GM12878 (cell line): ENCODE measurements at regions not wholly inside any gene's neighbourhood (a gene's known extent, or its start where the extent isn't known, plus 50 kb on each side); places are given as distances from the start of the nearest gene placed in this dataset.

ENCODE experiments used
- ATAC-seq: fragments of 200-7000 bp; cut with Tn5 transposase; 3 replicates; pipeline ENCODE4 v1.9.1; 2020; ENCODE audit warnings: mild to moderate bottlenecking, moderate library complexity
- BruUV-seq: library from RNA; stranded (reverse); fragments of 400-500 nt; replicated peaks from 2 replicates; lab custom pipeline; 2021; lab: Mats Ljungman, UMichigan
- CTCF ChIA-PET: fragments of 300-600 bp; sonication (Branson Sonifier 250); formaldehyde crosslinking; extraction: SDS; loops from one replicate; lab custom pipeline; 2021; ENCODE audit warnings: inconsistent platforms; lab: Yijun Ruan, JAX
- POLR2A ChIA-PET: fragments of 350-600 bp; formaldehyde crosslinking; extraction: SDS; loops from one replicate; lab custom pipeline; 2021; ENCODE audit warnings: inconsistent platforms; lab: Charles Lee
- RAD21 ChIA-PET: fragments of 300-600 bp; sonication (Branson Sonifier 250); formaldehyde crosslinking; loops from one replicate; lab custom pipeline; 2023; ENCODE audit warnings: antibody characterized with exemption; ENCODE audit not compliant: unreplicated experiment; lab: Charles Lee
- SMC1A ChIA-PET: fragments of 300-600 bp; sonication (Branson Sonifier 250); formaldehyde crosslinking; loops from one replicate; lab custom pipeline; 2023; ENCODE audit not compliant: unreplicated experiment, uncharacterized antibody; lab: Charles Lee
- DNase-seq: peaks from one replicate; pipeline ENCODE4 v3.0.0-alpha.2; 2011; ENCODE audit warnings: low read depth, low spot score
- FAIRE-seq: peaks from 3 replicates; lab custom pipeline; 2011; peaks lifted over from hg19 to GRCh38; lab: Jason Lieb, UNC
- H2AFZ ChIP-seq: 2 replicates; pipeline ENCODE4 v1.6.0; 2011; ENCODE audit warnings: low read depth, low read length, control low read depth; ENCODE audit not compliant: control insufficient read depth
- H3K27ac ChIP-seq: 2 replicates; pipeline ENCODE4 v1.5.1; 2011; ENCODE audit warnings: control low read depth; ENCODE audit not compliant: control insufficient read depth, insufficient read depth
- H3K27me3 ChIP-seq, 2 experiments: replicated peaks in 1 of 2; 2 replicates each; pipeline versions ENCODE4 v1.6.0 to v1.6.1; 2011; ENCODE audit warnings: low read length in 1 of 2; ENCODE audit not compliant: control insufficient read depth in 2 of 2, insufficient read depth in 2 of 2
- H3K36me3 ChIP-seq, 2 experiments: 2 replicates each; pipeline ENCODE4 v1.5.1; 2011; ENCODE audit warnings: low read length in 1 of 2; ENCODE audit not compliant: control insufficient read depth in 2 of 2, insufficient read depth in 2 of 2
- H3K4me1 ChIP-seq: 2 replicates; pipeline ENCODE4 v1.6.1; 2011; ENCODE audit warnings: mild to moderate bottlenecking, low read length, moderate library complexity, mixed read lengths; ENCODE audit not compliant: control insufficient read depth, insufficient read depth
- H3K4me2 ChIP-seq: 2 replicates; pipeline ENCODE4 v1.6.0; 2011; ENCODE audit warnings: control low read depth; ENCODE audit not compliant: control insufficient read depth, insufficient read depth
- H3K4me3 ChIP-seq: fragments of 200-600 bp; sonication (generic); 2 replicates; pipeline ENCODE4 v1.5.1; 2016
- H3K79me2 ChIP-seq: 2 replicates; pipeline ENCODE4 v1.6.0; 2011; ENCODE audit warnings: low read length; ENCODE audit not compliant: control insufficient read depth, insufficient read depth
- H3K9ac ChIP-seq: 2 replicates; pipeline ENCODE4 v1.8.0; 2011; ENCODE audit warnings: low read length, control low read depth, mixed read lengths; ENCODE audit not compliant: control insufficient read depth, insufficient read depth
- H3K9me3 ChIP-seq: replicated peaks from 3 replicates; pipeline ENCODE4 v1.5.1; 2011; ENCODE audit warnings: mild to moderate bottlenecking, low read length; ENCODE audit not compliant: control insufficient read depth, insufficient read depth
- H4K20me1 ChIP-seq: 2 replicates; pipeline ENCODE4 v1.6.0; 2011; ENCODE audit not compliant: control insufficient read depth, insufficient read depth
- ASH2L ChIP-seq: fragments of 300-600, 200-600 bp; sonication (generic); IDR thresholded peaks from 2 replicates; pipeline ENCODE4 v1.6.1; 2017; ENCODE audit warnings: low read depth, mild to moderate bottlenecking, borderline replicate concordance
- CBX5 ChIP-seq: sonication (generic); IDR thresholded peaks from 2 replicates; pipeline ENCODE4 v1.6.1; 2016; ENCODE audit warnings: low read depth, moderate library complexity, mild to moderate bottlenecking, inconsistent platforms
- HDAC2 ChIP-seq: fragments of 200-600 bp; sonication (generic); IDR thresholded peaks from 2 replicates; pipeline ENCODE4 v1.6.1; 2017
- IKZF1 ChIP-seq: fragments of 450-650 bp; conservative IDR thresholded peaks from 2 replicates; pipeline ENCODE4 v1.6.1; 2017; ENCODE audit warnings: antibody characterized with exemption, mild to moderate bottlenecking
- MAX ChIP-seq: IDR thresholded peaks from 2 replicates; pipeline ENCODE4 v1.6.1; 2012; ENCODE audit warnings: low read depth, low read length, improper control_type of control experiment
- MTA3 ChIP-seq: IDR thresholded peaks from 2 replicates; pipeline ENCODE4 v1.6.1; 2012; ENCODE audit warnings: low read length, inconsistent platforms, borderline replicate concordance
- POLR2AphosphoS5 ChIP-seq: IDR thresholded peaks from 2 replicates; pipeline ENCODE4 v1.6.1; 2011; ENCODE audit warnings: mild to moderate bottlenecking, low read length, inconsistent platforms
- TBL1XR1 ChIP-seq: IDR thresholded peaks from 2 replicates; pipeline ENCODE4 v1.6.1; 2012; ENCODE audit warnings: low read depth, low read length, improper control_type of control experiment
- ZBED1 ChIP-seq: IDR thresholded peaks from 2 replicates; pipeline ENCODE4 v1.6.1; 2016; ENCODE audit warnings: borderline replicate concordance
- WGBS: methylation state at CpG from one replicate; pipeline ENCODE4 v1.1.6; 2016; ENCODE audit warnings: low lambda C conversion rate; ENCODE audit not compliant: insufficient replicate concordance, insufficient coverage; ENCODE audit errors: missing lambda C conversion rate; 5-methylcytosine and 5-hydroxymethylcytosine counted together
- in situ Hi-C: fragments of 300-500 bp; cut with MboI; formaldehyde crosslinking; loops from 9 replicates; pipeline ENCODE4 v1.14.3; 2018; ENCODE audit warnings: mixed read lengths
- intact Hi-C: fragments of 100-400 bp; cut with micrococcal nuclease; formaldehyde crosslinking; loops from one replicate; pipeline ENCODE4 v1.14.2; 2022; ENCODE audit not compliant: unreplicated experiment

GRCh38 chr17:77571155-77571981 lies 387.1 kb upstream of the TNRC6C start:
- ATAC-seq (no peak), FAIRE-seq (no peak), DNase-seq (no peak)
- POLR2A ChIA-PET = no interaction called here
- intact Hi-C loops (no loop called here), in situ Hi-C loops (no loop called here)
- Histone ChIP-seq H3K9ac (no peak overlapping the region), H2AFZ (no peak overlapping the region), H3K4me2 (no peak overlapping the region), H3K9me3 (no peaks in the 10 kb centered on the region), H3K79me2 (no peaks in the 10 kb centered on the region), H3K36me3 (no peaks in the 10 kb centered on the region), H3K4me1 (no peaks in the 10 kb centered on the region), H3K27me3 (peaks cover 2 to 4% of the 10 kb centered on the region in 2 experiments; a peak in 3 of 4 replicates), H3K27ac (no peak overlapping the region), H4K20me1 (no peaks in the 10 kb centered on the region), H3K4me3 (no peak overlapping the region)
- TF ChIP-seq POLR2AphosphoS5 (no peak), MAX (no peak), IKZF1 (no peak)
- BruUV-seq = no TSS peak
- CTCF ChIA-PET = no interaction called here
- SMC1A ChIA-PET = no interaction called here
- 27% methylated on average over 32 of the region's 35 CpGs for WGBS
- RAD21 ChIA-PET = no interaction called here

- Histone ChIP-seq H3K4me1 (no peaks in the 10 kb centered on the region), H3K27me3 (peaks cover 2 to 4% of the 10 kb centered on the region in 2 experiments; a peak in 3 of 4 replicates), H3K4me2 (no peak overlapping the region), H3K79me2 (no peaks in the 10 kb centered on the region), H3K9ac (no peak overlapping the region), H4K20me1 (no peaks in the 10 kb centered on the region), H3K4me3 (no peak overlapping the region), H3K27ac (no peak overlapping the region), H2AFZ (no peak overlapping the region), H3K36me3 (no peaks in the 10 kb centered on the region), H3K9me3 (no peaks in the 10 kb centered on the region)
- ChIA-PET SMC1A (no interaction called here), RAD21 (no interaction called here), CTCF (no interaction called here), POLR2A (no interaction called here)
- in situ Hi-C loops (no loop called here), intact Hi-C loops (no loop called here)
- no TSS peak for BruUV-seq
- 20% methylated on average over 15 of the region's 15 CpGs for WGBS
- no peak for FAIRE-seq
- TF ChIP-seq MTA3 (no peak), CBX5 (no peak), ASH2L (no peak), ZBED1 (no peak), HDAC2 (no peak), TBL1XR1 (no peak)
- DNase-seq = no peak
- ATAC-seq = no peak
Observed at GRCh38 chr17:77572065-77572601, 386.4 kb upstream of the TNRC6C start.
